ENCODE measurements at regions not wholly inside any gene's neighbourhood (a gene's known extent, or its start where the extent isn't known, plus 50 kb on each side); places are given as distances from the start of the nearest gene placed in this dataset.

DNA sequence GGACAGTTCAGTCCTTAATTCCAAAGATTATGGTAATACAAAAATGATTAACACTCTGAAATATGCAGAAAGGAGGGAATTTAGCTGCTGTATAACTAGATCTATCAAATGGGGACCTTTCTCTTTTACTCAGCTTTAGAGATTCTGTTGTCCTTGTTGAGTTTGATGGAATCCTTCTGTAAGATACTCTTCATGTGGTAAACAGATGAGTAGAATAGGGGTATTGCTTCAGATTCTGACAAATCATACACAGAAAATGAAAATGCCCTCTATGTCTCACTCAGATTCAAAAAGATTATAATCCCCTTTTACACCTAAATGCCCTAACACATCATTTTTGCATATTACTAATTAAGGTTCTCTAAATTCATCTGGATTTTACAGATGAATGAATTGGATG is 50.7 kb downstream of the ARHGAP35 start:
- no peak for DNase-seq

DNA sequence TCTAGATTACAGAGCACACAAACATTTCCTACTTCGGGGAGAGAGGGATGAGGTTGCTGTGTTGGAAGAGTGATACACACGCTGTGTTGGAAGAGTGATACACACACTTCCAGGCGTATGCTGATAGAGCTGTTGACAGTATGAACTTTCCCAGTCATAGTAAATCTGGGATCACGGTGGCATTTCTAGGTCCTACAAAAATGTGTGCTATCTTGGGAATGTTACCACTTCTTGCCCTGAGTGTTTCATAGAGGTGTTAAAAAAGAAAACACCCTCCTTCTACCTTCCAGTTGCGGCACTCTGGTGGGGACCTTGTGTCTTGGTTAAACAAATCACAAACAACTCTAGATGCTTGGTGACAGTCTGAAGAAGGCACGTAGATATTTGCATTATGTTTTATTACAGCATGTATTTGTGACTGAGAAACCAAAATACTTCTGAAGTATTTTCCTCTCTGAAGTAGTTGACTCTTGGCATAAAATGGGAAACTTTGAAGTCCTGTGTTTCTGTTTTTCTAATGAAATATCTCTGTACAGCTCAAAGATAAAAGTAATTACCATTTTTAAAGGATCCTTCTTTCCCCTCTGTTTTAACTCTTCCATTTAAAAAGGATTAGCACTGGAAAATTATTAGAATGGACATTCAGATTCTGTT is 52.5 kb downstream of the ARHGAP35 start:
- DNase-seq, result no peak

DNA sequence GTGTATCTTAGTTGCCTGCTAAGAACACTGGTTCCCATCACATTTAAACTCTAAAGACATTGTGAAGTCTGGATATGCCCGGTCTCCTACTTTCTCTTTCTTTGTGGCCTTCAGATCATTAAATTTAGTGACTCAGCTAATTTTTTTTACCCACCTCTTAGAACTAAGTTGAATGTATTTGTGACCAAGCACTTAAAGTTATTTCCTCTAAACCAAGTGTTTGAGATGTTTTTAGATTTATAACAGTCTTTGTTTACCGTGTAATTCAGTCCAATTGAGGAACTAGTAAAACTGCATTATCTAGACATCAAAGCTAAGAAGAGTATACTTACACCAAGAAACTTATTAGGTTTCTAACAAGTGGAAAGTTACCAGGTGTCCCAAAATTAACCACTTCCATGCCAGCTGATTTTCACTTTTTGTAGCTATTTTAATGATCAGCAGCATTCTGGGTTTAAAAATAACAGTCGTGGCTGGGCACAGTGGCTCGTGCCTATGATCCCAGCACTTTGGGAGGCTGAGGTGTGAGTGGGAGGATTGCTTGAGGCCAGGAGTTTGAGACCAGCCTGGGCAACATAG is 53.1 kb downstream of the ARHGAP35 start:
- DNase-seq, result no peak

DNA sequence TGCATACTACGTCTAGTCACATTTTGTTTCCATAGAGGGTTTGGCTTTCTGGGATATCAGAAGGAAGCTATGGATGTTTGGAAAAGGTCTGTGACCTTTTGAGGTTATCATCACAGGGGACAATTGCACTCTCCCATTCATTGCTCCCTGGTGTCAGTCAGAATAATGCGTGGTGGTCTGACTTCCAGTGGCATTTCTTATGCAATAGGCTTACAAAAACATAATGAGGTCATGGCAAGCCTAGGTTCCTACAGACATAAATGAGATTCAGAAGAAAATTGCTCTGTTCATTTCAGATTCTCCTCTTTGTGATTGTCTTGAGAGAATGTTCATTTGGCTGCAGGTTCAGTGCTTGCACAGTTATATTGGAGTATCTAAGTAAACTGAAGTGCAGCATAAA is 54.6 kb downstream of the ARHGAP35 start:
- DNase-seq, result no peak

DNA sequence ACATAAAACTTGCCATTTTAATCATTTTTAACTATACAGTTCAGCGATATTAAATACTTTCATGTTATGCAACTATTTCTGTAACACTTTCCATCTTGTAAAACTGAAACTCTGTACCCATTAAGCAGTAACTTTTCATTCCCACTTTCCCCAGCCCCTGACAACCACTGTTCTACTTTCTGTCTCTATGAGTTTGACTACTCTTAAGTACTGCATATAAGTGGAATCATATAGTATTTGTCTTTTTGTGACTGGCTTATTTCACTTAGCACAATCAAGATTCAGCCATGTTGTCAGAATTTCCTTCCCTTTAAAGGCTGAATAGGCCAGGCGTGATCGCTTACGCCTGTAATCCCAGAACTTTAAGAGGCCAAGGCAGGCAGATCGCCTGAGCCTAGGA is 56.2 kb downstream of the ARHGAP35 start:
- no peak for DNase-seq

GRCh38 chr19:46919324-46919723 is 58.5 kb downstream of the ARHGAP35 start:
- no peak for DNase-seq

DNA sequence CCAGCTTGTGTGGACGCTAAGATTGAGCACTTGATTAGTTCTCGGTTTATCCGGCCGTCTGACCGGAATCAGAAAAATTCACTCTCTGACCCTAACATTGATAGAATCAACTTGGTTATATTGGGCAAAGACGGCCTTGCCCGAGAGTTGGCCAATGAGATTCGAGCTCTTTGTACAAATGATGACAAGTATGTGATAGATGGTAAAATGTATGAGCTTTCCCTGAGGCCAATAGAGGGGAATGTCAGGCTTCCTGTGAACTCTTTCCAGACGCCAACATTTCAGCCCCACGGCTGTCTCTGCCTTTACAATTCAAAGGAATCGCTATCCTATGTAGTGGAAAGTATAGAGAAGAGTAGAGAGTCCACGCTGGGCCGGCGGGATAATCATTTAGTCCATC is 59.6 kb downstream of the ARHGAP35 start:
- no peak for DNase-seq

DNA sequence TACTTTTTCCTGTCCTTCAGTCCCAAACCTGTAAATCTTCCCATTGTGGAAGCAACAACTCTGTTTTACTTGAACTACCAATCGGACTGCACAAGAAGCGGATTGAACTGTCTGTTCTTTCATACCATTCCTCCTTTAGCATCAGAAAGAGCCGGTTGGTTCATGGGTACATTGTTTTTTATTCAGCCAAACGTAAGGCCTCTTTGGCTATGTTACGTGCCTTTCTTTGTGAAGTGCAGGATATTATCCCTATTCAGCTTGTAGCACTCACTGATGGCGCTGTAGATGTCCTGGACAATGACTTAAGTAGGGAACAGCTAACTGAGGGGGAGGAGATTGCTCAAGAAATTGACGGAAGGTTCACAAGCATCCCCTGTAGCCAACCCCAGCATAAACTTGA is 60.3 kb downstream of the ARHGAP35 start:
- no peak for DNase-seq

DNA sequence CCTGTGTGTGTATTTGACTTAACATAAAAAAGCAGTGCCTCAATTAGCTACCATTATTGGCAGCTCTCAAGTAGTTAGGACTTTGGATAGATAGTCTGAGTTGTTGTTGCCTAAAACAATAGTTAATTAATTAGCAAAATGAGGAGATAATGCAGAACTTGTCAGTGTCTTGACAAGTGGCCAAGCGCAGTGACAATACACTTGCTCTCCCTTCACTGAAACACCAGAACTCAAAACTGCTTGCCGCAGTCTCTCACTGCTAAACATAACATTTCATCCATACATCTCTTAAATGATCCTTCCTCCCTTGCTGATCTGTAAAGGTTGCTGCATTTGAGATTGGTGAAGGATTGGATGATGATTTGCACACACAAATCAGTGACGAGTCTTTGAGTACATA is 61.7 kb downstream of the ARHGAP35 start:
- no peak for DNase-seq

GRCh38 chr19:46924874-46925547 is 64.2 kb downstream of the ARHGAP35 start:
- no peak for DNase-seq

GRCh38 chr19:46925548-46925950 is 64.8 kb downstream of the ARHGAP35 start:
- no peak for DNase-seq

DNA sequence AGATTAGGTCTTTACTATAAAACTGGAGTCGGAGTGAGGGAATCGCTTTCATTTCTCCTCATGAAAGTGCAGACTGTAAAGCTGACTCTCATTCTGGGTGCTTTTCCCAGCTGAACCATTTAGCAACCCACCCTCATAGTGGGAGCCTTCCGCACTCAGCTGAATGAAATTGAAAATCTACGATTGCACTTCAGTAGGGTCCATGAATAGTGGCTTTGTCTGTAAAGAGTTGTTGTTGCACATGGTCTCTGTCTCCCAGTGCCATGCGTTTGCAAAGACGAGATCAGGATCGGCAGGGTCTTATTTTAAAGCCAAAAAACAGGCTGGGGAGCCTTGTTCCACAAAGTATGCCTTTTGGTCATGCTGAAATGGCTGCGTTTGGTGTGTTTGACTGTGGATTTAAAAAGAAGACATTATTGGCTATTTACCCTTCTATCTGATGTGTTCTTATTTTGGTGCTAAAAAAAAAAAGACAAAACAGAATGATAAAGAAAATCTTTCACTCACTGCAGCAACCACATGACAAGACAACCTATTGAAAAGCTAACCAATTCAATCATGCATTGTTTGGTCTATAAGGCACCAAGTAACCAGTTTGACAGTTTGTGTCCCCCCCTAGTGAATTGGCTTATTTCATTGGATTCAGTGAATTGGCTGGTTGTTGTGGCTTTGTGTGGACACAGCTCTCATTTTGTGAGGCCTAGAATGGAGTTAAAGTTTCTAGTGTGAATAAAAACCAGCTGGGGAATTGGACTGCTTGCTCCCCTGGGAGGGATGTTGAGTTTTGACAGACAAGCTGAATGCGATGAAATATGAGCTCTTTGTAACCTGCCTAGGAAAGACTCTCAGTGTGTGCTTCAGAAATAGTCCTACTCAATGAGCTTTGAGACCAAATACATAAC is 65.6 kb downstream of the ARHGAP35 start:
- no peak for DNase-seq

DNA sequence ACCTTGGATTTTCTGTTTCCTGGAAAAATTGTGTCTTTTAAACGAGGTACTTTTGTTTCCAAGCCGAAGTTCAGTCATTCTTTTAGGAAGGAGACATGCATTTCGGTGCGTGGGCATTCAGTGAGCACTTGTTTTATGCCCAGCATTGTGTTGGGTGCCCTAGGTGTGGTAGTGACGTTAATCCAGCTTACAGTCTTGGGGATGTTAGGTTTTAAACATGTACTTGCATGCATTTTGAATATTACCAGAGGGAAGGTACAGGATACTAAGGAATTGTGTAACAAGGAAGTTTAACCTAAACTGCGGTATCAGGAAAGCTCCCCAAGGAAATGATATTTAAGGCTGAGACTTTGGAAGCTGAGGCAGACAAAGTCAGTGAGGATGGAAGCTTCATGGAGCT is 66.3 kb downstream of the ARHGAP35 start:
- DNase-seq, result no peak

- DNase-seq, result no peak
Observed at GRCh38 chr19:46927893-46928292, 67.1 kb downstream of the ARHGAP35 start.

DNA sequence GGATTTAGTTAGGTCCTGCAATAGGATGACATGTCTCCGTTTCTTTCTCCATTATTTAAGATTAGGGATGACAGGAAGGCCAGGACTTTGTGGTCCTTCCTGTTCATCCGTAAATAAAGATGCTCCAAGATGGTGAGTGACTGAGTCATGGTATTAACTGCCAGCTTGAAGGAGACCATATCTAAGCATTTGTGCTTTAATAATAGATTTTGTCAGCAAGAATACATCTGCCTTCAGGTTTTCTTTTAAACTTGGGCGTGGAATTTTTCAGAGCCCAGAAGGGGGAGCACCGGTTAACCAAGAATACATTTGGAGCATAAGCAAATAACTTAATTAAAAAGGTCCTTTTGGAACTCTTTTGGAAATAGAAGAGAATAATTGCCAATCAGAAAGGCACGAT is 68.2 kb downstream of the ARHGAP35 start:
- no peak for DNase-seq

DNA sequence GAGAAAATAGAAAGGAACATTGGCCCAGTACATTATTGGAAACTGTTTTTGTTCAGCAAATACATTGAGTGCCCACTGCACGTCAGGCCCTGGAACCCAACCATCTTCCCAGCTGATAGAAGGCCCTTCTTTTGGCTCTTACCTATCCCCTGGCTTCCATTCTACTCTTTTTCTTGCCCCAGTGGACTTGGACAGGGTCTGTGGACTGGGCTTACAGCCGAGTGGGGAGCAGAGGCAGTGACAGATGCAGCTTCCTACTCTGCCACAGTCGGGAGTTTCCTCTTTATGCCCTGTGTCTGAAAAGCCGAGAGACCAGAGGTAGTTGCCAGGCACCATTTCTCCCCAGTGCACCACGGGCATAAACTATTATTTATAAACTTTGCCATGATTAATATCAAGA is 70.4 kb downstream of the ARHGAP35 start:
- no peak for DNase-seq

DNA sequence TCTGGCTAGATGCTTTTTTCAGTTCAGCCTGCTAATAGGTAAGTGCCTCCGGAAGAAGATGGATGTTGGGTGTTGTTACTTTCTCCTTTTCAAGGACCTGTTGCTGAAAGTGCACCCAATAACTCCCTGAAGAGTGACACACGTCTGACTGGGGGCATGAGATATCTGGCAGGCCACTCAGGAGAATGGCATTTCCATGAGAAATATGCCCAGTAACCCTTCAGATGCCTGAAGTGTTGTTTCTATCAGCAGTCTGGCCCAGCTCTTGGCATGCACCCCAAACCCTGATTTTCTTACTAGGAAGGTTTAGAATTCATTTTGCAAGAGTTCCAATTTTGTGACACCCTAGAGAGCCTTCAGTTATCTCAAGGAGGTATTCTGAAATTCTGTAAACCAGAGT is 71.5 kb downstream of the ARHGAP35 start:
- no peak for DNase-seq

- no peak for DNase-seq
Observed at GRCh38 chr19:46935066-46935663, 74.4 kb downstream of the ARHGAP35 start.

GRCh38 chr19:46943150-46943946 is 76.3 kb upstream of the NPAS1 start:
- no peak for DNase-seq

- no peak for DNase-seq
Observed at GRCh38 chr19:46944123-46944748, 75.4 kb upstream of the NPAS1 start.

GRCh38 chr19:46944918-46945628 is 74.6 kb upstream of the NPAS1 start:
- no peak for DNase-seq

Measured in T-helper 9 cell (primary cell).